HG03039 (cell line): ENCODE measurements at regions not wholly inside any gene's neighbourhood (a gene's known extent, or its start where the extent isn't known, plus 50 kb on each side); places are given as distances from the start of the nearest gene placed in this dataset.
"Not testable (repeated sequence)": the region's sequence is repeated elsewhere in the genome, so short reads cannot be mapped to it uniquely, and the experiment has no call there.

Experiments used
- ATAC-seq: cut with Tn5 transposase; IDR thresholded peaks from one replicate; pipeline ENCODE4 v1.9.1; 2021; ENCODE audit warnings: mild to moderate bottlenecking, moderate library complexity; ENCODE audit not compliant: unreplicated experiment

GRCh38 chr6:10134185-10134584 is 280.7 kb downstream of the TFAP2A start:
- not testable (repeated sequence) for ATAC-seq

GRCh38 chr6:10128721-10129120 is 286.2 kb downstream of the TFAP2A start:
- ATAC-seq, result no peak

GRCh38 chr6:10122164-10122563 is 292.7 kb downstream of the TFAP2A start:
- ATAC-seq, result no peak

- no peak for ATAC-seq
Measured at GRCh38 chr6:10112871-10113549, 301.9 kb downstream of the TFAP2A start.

- ATAC-seq, result no peak
Measured at GRCh38 chr6:10111975-10112374, 302.9 kb downstream of the TFAP2A start.

GRCh38 chr6:10101551-10102252 is 313.2 kb downstream of the TFAP2A start:
- ATAC-seq, result no peak

- ATAC-seq, result no peak
Measured at GRCh38 chr6:10099529-10100140, 315.2 kb downstream of the TFAP2A start.

- ATAC-seq, result no peak
Measured at GRCh38 chr6:10098756-10099528, 315.9 kb downstream of the TFAP2A start.

GRCh38 chr6:10093282-10093681 is 321.6 kb downstream of the TFAP2A start:
- ATAC-seq, result no peak

GRCh38 chr6:10084111-10084986 is 330.5 kb downstream of the TFAP2A start:
- ATAC-seq, result no peak

GRCh38 chr6:10082385-10082784 is 332.5 kb downstream of the TFAP2A start:
- ATAC-seq, result no peak

- ATAC-seq, result no peak
Measured at GRCh38 chr6:10081957-10082356, 332.9 kb downstream of the TFAP2A start.

- ATAC-seq, result no peak
Measured at GRCh38 chr6:10081075-10081474, 333.8 kb downstream of the TFAP2A start.

- ATAC-seq, result no peak
Measured at GRCh38 chr6:10080561-10080960, 334.3 kb downstream of the TFAP2A start.

- ATAC-seq, result no peak
Measured at GRCh38 chr6:10078581-10078980, 336.3 kb downstream of the TFAP2A start.

GRCh38 chr6:10074726-10075125 is 340.1 kb downstream of the TFAP2A start:
- not testable (repeated sequence) for ATAC-seq

GRCh38 chr6:10073341-10073740 is 341.5 kb downstream of the TFAP2A start:
- no peak for ATAC-seq

GRCh38 chr6:10071631-10072220 is 343.1 kb downstream of the TFAP2A start:
- no peak for ATAC-seq

GRCh38 chr6:10060004-10060403 is 354.9 kb downstream of the TFAP2A start:
- no peak for ATAC-seq

- ATAC-seq, result no peak
Measured at GRCh38 chr6:10054672-10055071, 360.2 kb downstream of the TFAP2A start.
